ENCODE measurements at regions not wholly inside any gene's neighbourhood (a gene's known extent, or its start where the extent isn't known, plus 50 kb on each side); places are given as distances from the start of the nearest gene placed in this dataset.
"Not testable (repeated sequence)": the region's sequence is repeated elsewhere in the genome, so short reads cannot be mapped to it uniquely, and the experiment has no call there.

- DNase-seq (no peak), ATAC-seq (no peak)
- Histone ChIP-seq H3K9me3 (no peaks in the 10 kb centered on the region), H3K4me1 (no peaks in the 10 kb centered on the region), H3K27ac (no peak overlapping the region), H3K4me3 (no peak overlapping the region), H3K27me3 (ENCODE audit: insufficient read depth in 3 of 3, low read length in 2 of 3) (no peaks in the 10 kb centered on the region), H3K36me3 (ENCODE audit: insufficient read depth in 1 of 2, low read depth in 1 of 2) (no peaks in the 10 kb centered on the region)
- TF ChIP-seq, protein P1, sequence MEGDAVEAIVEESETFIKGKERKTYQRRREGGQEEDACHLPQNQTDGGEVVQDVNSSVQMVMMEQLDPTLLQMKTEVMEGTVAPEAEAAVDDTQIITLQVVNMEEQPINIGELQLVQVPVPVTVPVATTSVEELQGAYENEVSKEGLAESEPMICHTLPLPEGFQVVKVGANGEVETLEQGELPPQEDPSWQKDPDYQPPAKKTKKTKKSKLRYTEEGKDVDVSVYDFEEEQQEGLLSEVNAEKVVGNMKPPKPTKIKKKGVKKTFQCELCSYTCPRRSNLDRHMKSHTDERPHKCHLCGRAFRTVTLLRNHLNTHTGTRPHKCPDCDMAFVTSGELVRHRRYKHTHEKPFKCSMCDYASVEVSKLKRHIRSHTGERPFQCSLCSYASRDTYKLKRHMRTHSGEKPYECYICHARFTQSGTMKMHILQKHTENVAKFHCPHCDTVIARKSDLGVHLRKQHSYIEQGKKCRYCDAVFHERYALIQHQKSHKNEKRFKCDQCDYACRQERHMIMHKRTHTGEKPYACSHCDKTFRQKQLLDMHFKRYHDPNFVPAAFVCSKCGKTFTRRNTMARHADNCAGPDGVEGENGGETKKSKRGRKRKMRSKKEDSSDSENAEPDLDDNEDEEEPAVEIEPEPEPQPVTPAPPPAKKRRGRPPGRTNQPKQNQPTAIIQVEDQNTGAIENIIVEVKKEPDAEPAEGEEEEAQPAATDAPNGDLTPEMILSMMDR (IDR thresholded peaks at IDR 0.05) = no peak
- intact Hi-C loops (cut with DNase I) = no loop called here
- WGBS, 3 donors = 44 to 58% (median 48%) methylated on average over 4 of the region's 4 CpGs
Measured at GRCh38 chr10:38209332-38209731, 115.2 kb downstream of the ZNF37A start.

GRCh38 chr10:38209748-38210147 lies 115.6 kb downstream of the ZNF37A start:
- H3K27me3 ChIP-seq (ENCODE audit: insufficient read depth in 3 of 3, low read length in 2 of 3); H3K27ac ChIP-seq; H3K4me3 ChIP-seq; DNase-seq; H3K4me1 ChIP-seq; ATAC-seq; intact Hi-C loops (cut with DNase I); H3K36me3 ChIP-seq (ENCODE audit: insufficient read depth in 1 of 2, low read depth in 1 of 2); H3K9me3 ChIP-seq: not testable (repeated sequence)

- no peak overlapping the region for H3K4me3 ChIP-seq
- H3K9me3 ChIP-seq = no peaks in the 10 kb centered on the region
- no peaks in the 10 kb centered on the region for H3K4me1 ChIP-seq
- DNase-seq (no peak), ATAC-seq (no peak)
- TF ChIP-seq, protein P1 (IDR thresholded peaks at IDR 0.05) = no peak
- intact Hi-C loops (cut with DNase I) = no loop called here
- no peaks in the 10 kb centered on the region for H3K36me3 ChIP-seq (ENCODE audit: insufficient read depth in 1 of 2, low read depth in 1 of 2)
- no peak overlapping the region for H3K27ac ChIP-seq
- no peaks in the 10 kb centered on the region for H3K27me3 ChIP-seq (ENCODE audit: insufficient read depth in 3 of 3, low read length in 2 of 3)
- WGBS, 3 donors = 67 to 75% (median 74%) methylated on average over 1 of the region's 1 CpG
Measured at GRCh38 chr10:38212460-38212859, 118.3 kb downstream of the ZNF37A start.

DNA sequence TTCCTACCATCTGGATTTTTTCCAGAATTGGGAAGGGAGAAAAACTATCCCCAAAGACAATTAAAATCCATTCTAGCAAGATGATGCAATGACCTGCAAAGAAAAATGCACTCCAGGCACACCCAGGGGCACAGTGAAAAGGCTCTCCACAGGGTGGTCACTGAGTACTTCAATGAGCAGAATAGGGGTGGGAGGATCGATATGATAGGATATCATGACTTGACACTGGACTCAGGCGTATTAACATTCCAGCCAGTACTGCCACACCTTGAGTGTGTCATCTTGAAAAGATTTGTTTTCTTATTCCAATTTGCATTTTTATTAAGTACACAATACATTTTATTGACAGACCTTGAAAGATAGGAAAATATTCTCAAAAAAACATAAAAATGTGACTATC lies 132.2 kb downstream of the ZNF37A start:
- intact Hi-C loops (cut with DNase I) = no loop called here
- no peaks in the 10 kb centered on the region for H3K36me3 ChIP-seq (ENCODE audit: insufficient read depth in 1 of 2, low read depth in 1 of 2)
- H3K4me1 ChIP-seq = no peaks in the 10 kb centered on the region
- no peak overlapping the region for H3K27ac ChIP-seq
- WGBS, 3 donors = 74 to 85% (median 77%) methylated on average over 2 of the region's 2 CpGs
- no peak for DNase-seq
- TF ChIP-seq, protein P1 (IDR thresholded peaks at IDR 0.05) = no peak
- no peak overlapping the region for H3K4me3 ChIP-seq
- no peak for ATAC-seq
- no peaks in the 10 kb centered on the region for H3K9me3 ChIP-seq
- no peaks in the 10 kb centered on the region for H3K27me3 ChIP-seq (ENCODE audit: insufficient read depth in 3 of 3, low read length in 2 of 3)

DNA sequence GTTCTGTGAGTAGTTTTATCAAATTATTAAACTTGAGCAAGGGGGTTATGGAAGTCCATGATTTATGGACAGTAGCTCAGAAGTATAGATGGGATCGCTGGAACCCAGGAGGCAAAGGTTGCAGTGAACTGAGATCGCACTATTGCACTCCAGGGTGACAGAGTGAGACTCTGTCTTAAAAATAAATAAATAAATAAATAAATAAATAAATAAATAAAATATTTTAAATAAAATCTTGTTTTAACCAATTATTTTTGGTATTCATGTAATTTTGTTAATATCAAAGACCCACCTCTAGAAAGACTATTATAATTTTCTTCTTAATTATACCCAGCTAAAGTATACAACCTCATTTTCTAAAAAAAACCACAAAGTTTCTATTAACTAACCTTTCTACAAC lies 134.3 kb downstream of the ZNF37A start:
- H3K4me1 ChIP-seq = no peaks in the 10 kb centered on the region
- no peaks in the 10 kb centered on the region for H3K9me3 ChIP-seq
- 86 to 90% (median 90%) methylated on average over 2 of the region's 2 CpGs for WGBS, 3 donors
- no peaks in the 10 kb centered on the region for H3K36me3 ChIP-seq (ENCODE audit: insufficient read depth in 1 of 2, low read depth in 1 of 2)
- H3K27ac ChIP-seq = no peak overlapping the region
- no peaks in the 10 kb centered on the region for H3K27me3 ChIP-seq (ENCODE audit: insufficient read depth in 3 of 3, low read length in 2 of 3)
- intact Hi-C loops (cut with DNase I) = no loop called here
- ATAC-seq (no peak), DNase-seq (no peak)
- TF ChIP-seq, protein P1 (IDR thresholded peaks at IDR 0.05) = no peak
- no peak overlapping the region for H3K4me3 ChIP-seq

DNA sequence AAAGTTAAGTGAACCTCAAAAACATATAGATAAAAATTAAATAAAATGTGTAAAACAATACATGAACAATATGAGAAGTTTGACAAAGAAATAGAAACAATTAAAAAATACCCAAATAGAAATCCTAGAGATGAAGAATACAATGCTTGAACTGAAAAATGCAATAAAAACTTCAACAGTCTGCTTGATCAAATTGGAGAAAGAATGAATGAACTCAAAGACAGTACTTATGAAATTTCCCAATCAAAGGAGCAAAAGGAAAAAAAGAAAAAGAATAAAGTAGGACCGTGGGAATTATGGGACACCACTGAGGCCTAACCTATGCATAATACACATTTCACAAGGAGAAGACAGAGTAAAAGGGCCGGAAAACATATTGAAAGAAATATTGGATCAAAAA lies 144.3 kb downstream of the ZNF37A start:
- intact Hi-C loops (cut with DNase I) = not testable (repeated sequence)

GRCh38 chr10:38242061-38242649 lies 148.0 kb downstream of the ZNF37A start:
- 28 to 44% (median 32%) methylated on average over 2 of the region's 2 CpGs for WGBS, 3 donors
- H3K27ac ChIP-seq; H3K27me3 ChIP-seq (ENCODE audit: insufficient read depth in 3 of 3, low read length in 2 of 3); ATAC-seq; H3K36me3 ChIP-seq (ENCODE audit: insufficient read depth in 1 of 2, low read depth in 1 of 2); intact Hi-C loops (cut with DNase I); DNase-seq; H3K9me3 ChIP-seq; H3K4me3 ChIP-seq; H3K4me1 ChIP-seq: not testable (repeated sequence)

More for the DNA sequence above, 144.3 kb downstream of the ZNF37A start:
- H3K27ac ChIP-seq; H3K27me3 ChIP-seq (ENCODE audit: insufficient read depth in 3 of 3, low read length in 2 of 3); DNase-seq; H3K36me3 ChIP-seq (ENCODE audit: insufficient read depth in 1 of 2, low read depth in 1 of 2); H3K4me1 ChIP-seq; H3K9me3 ChIP-seq; H3K4me3 ChIP-seq; ATAC-seq: not testable (repeated sequence)
- 70 to 81% (median 74%) methylated on average over 2 of the region's 2 CpGs for WGBS, 3 donors

GRCh38 chr10:38248113-38248512 lies 154.0 kb downstream of the ZNF37A start:
- H3K4me1 ChIP-seq; H3K27ac ChIP-seq; H3K9me3 ChIP-seq; H3K4me3 ChIP-seq; H3K27me3 ChIP-seq (ENCODE audit: insufficient read depth in 3 of 3, low read length in 2 of 3); intact Hi-C loops (cut with DNase I); H3K36me3 ChIP-seq (ENCODE audit: insufficient read depth in 1 of 2, low read depth in 1 of 2); DNase-seq; ATAC-seq: not testable (repeated sequence)
- WGBS, 3 donors = 16 to 38% (median 19%) methylated on average over 1 of the region's 1 CpG

All from psoas muscle (tissue), 7 donors.